ENCODE measurements at regions not wholly inside any gene's neighbourhood (a gene's known extent, or its start where the extent isn't known, plus 50 kb on each side); places are given as distances from the start of the nearest gene placed in this dataset.

- H3K9me3 ChIP-seq (ENCODE audit: low read length), result no peaks in the 10 kb centered on the region
- H3F3A ChIP-seq (ENCODE audit: low read length, unreplicated experiment), result no peaks in the 10 kb centered on the region
- no peaks in the 10 kb centered on the region for H3K36me3 ChIP-seq (ENCODE audit: low read depth, low read length)
- no peak overlapping the region for H3K27ac ChIP-seq (ENCODE audit: low read length)
- TF ChIP-seq CTCF (conservative IDR thresholded peaks at IDR 0.05; ENCODE audit: low read depth, low read length) (no peak), EZH2phosphoT487 (IDR thresholded peaks at IDR 0.05; ENCODE audit: borderline replicate concordance, low read length) (no peak), EZH2 (IDR thresholded peaks at IDR 0.05; ENCODE audit: low read length, unreplicated experiment) (no peak)
- ATAC-seq, result no peak
- H4K20me1 ChIP-seq (ENCODE audit: low read length), result no peaks in the 10 kb centered on the region
- ChIA-PET CTCF (no interaction called here), POLR2A (ENCODE audit: unreplicated experiment) (no interaction called here)
- H2AFZ ChIP-seq (ENCODE audit: low read length), result no peak overlapping the region
- no peak overlapping the region for H3K9ac ChIP-seq (ENCODE audit: low read length)
- H3K4me3 ChIP-seq (ENCODE audit: low read length), result no peak overlapping the region
- H3K79me2 ChIP-seq (ENCODE audit: low read length), result no peaks in the 10 kb centered on the region
- H3K9me2 ChIP-seq (replicated peaks; ENCODE audit: low read length), result no peaks in the 10 kb centered on the region
- intact Hi-C loops (cut with micrococcal nuclease), result no loop called here
- DNase-seq, result no peak
- H3K27me3 ChIP-seq (ENCODE audit: low read length), result no peaks in the 10 kb centered on the region
- H3K4me2 ChIP-seq (ENCODE audit: low read length), result no peak overlapping the region
- BruUV-seq (replicated peaks), result no TSS peak
- no peaks in the 10 kb centered on the region for H3K4me1 ChIP-seq (ENCODE audit: insufficient read depth, low read length)
Measured at GRCh38 chr2:220544049-220544448, 916.6 kb downstream of the SLC4A3 start.

GRCh38 chr2:220550995-220551700 is 923.7 kb downstream of the SLC4A3 start:
- CTCF ChIA-PET, result no interaction called here
- Histone ChIP-seq H3K36me3 (ENCODE audit: low read depth, low read length) (no peaks in the 10 kb centered on the region), H3K79me2 (ENCODE audit: low read length) (no peaks in the 10 kb centered on the region), H2AFZ (ENCODE audit: low read length) (no peak overlapping the region), H3K4me1 (ENCODE audit: insufficient read depth, low read length) (peaks cover 2% of the 10 kb centered on the region), H3K27ac (ENCODE audit: low read length) (no peak overlapping the region), H3K4me3 (ENCODE audit: low read length) (no peak overlapping the region), H3K27me3 (ENCODE audit: low read length) (no peaks in the 10 kb centered on the region), H3F3A (ENCODE audit: low read length, unreplicated experiment) (no peaks in the 10 kb centered on the region), H3K4me2 (ENCODE audit: low read length) (no peak overlapping the region), H3K9me3 (ENCODE audit: low read length) (no peaks in the 10 kb centered on the region), H3K9me2 (replicated peaks; ENCODE audit: low read length) (no peaks in the 10 kb centered on the region), H4K20me1 (ENCODE audit: low read length) (no peaks in the 10 kb centered on the region), H3K9ac (ENCODE audit: low read length) (no peak overlapping the region)
- POLR2A ChIA-PET (ENCODE audit: unreplicated experiment), result no interaction called here
- intact Hi-C loops (cut with micrococcal nuclease), result no loop called here
- TF ChIP-seq CTCF (conservative IDR thresholded peaks at IDR 0.05; ENCODE audit: low read depth, low read length), result no peak
- BruUV-seq (replicated peaks), result no TSS peak
- ATAC-seq (no peak), DNase-seq (no peak)

GRCh38 chr2:220552790-220553535 is 925.5 kb downstream of the SLC4A3 start:
- no peaks in the 10 kb centered on the region for H4K20me1 ChIP-seq (ENCODE audit: low read length)
- DNase-seq, result no peak
- no peak overlapping the region for H3K9ac ChIP-seq (ENCODE audit: low read length)
- H3K27ac ChIP-seq (ENCODE audit: low read length), result no peak overlapping the region
- TF ChIP-seq EZH2 (IDR thresholded peaks at IDR 0.05; ENCODE audit: low read length, unreplicated experiment), result no peak
- no peaks in the 10 kb centered on the region for H3K9me3 ChIP-seq (ENCODE audit: low read length)
- H3K9me2 ChIP-seq (replicated peaks; ENCODE audit: low read length), result no peaks in the 10 kb centered on the region
- H3K79me2 ChIP-seq (ENCODE audit: low read length), result no peaks in the 10 kb centered on the region
- H3K36me3 ChIP-seq (ENCODE audit: low read depth, low read length), result no peaks in the 10 kb centered on the region
- H3K27me3 ChIP-seq (ENCODE audit: low read length), result no peaks in the 10 kb centered on the region
- ChIA-PET POLR2A (ENCODE audit: unreplicated experiment) (no interaction called here), CTCF (no interaction called here)
- H3K4me1 ChIP-seq (ENCODE audit: insufficient read depth, low read length), result peaks cover 10% of the 10 kb centered on the region
- no peak overlapping the region for H3K4me2 ChIP-seq (ENCODE audit: low read length)
- H3K4me3 ChIP-seq (ENCODE audit: low read length), result no peak overlapping the region
- no TSS peak for BruUV-seq (replicated peaks)
- H3F3A ChIP-seq (ENCODE audit: low read length, unreplicated experiment), result no peaks in the 10 kb centered on the region
- intact Hi-C loops (cut with micrococcal nuclease), result no loop called here
- no peak overlapping the region for H2AFZ ChIP-seq (ENCODE audit: low read length)
- no peak for ATAC-seq
